ENCODE measurements at regions not wholly inside any gene's neighbourhood (a gene's known extent, or its start where the extent isn't known, plus 50 kb on each side); places are given as distances from the start of the nearest gene placed in this dataset.

DNA sequence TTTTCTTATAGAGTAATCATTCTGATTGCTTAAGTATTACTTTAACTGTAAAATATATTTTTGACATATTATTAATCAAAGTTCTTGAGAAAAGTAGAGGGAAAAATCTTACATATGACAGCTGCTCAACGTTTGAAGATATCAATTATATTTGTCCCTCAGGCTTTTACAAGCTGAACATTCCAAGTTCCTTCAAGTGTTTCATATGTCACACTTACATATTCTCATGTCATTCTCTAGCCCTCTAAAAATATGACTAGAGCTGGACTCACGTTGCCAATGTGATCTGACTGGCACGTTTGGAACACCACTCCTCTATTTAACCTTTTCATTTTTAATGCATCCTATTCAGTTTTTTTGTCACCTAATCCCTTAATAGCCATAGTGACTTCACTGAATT lies 492.9 kb downstream of the PCDH18 start:
- no peak for DNase-seq

DNA sequence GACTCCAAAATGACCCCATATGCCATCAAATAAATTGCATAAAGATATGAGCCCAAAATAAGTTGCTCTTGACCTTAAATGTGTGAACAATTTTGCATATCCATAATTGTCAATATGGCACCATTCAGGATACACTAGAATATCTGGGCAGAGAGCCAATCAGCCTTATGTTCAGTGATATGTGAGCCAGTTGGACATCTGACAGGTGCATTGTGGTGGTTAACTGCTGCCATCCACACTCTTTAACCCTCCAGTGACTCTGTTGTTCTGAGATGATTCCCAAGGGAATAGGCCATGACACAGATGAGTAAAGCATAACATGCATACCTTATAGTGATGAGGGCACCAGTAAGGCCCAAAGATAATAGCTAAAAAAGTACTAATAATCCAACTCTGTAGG lies 500.1 kb downstream of the PCDH18 start:
- DNase-seq: peak; percentile 29

- DNase-seq: no peak
Measured at GRCh38 chr4:137029026-137029425, 503.3 kb downstream of the PCDH18 start.

- no peak for DNase-seq
Measured at GRCh38 chr4:137025484-137026059, 506.7 kb downstream of the PCDH18 start.

GRCh38 chr4:137015426-137016409 lies 516.6 kb downstream of the PCDH18 start:
- DNase-seq: no peak

DNA sequence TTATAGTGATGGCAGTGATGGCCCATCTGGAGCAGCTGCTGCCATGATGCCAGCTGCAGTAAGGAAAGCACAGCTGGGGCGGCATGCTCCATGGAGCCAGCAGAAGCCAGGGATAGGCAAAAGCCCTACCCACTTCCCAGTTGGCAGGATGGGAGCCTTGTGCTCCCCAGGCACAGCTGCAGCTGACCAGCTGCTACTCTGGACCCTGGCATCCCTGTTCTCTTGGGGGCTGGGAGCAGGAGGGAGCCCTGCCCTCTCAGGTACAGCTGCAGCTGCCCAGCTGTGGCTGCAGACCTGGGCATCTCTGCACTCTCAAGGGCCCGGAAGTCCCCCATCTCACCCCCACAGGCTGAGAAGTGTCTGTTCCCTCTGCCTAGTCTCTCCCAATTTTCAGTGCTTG lies 531.9 kb downstream of the PCDH18 start:
- no peak for DNase-seq

DNA sequence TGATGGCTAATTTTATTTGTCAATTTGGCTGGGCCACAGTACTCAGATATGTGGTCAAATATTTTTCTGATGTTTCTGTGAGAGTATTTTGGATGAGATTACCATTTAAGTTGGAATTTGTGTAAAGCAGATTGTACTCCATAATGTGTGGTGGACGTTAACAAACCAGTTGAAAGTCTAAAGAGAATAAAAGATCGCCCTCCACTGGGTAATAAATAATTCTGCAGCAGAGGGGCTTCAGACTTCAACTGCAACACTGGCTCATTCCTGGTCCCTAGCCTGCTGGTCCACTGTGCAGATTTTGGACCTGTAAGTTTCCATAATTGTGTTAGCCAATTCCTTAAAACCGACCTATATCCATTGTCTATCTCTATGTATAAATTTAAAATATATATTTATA lies 540.3 kb downstream of the PCDH18 start:
- DNase-seq: no peak

DNA sequence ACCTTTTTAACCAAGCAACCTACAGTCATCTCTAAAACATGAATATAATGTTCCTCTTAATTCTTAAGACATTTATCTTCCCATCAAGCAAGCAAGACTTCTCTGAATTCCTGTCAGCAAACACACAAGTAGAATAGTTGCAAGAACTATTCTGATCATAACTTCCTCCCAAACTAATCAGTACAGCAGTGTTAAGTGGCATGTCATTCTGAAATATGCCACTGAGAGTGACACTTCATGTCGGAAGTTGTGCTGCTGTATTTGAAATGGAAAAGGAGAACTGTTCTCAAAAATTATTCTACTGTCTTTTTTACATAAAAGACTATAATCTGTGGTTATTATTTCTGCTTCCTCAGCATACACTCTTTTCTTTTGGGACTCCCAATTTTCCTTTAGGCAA lies 546.6 kb downstream of the PCDH18 start:
- no peak for DNase-seq

DNA sequence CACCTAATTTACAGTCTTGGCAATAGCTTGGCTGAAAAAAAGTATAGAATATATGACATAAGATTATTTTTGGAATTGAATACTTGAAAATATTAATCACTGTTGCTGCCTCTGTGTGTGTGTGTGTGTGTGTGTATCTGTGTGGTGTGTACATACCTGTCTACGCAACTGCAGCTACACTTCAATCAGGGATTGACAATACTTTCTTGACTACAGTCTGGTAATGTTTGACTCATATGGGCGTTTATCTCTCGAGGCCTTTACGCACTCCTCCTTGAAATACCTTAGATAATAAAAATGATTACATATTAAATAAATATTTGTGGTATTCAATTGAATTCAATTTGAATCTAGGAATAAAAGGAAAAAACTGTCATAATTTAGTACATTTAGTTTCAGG lies 565.2 kb downstream of the PCDH18 start:
- no peak for DNase-seq

- no peak for DNase-seq
Measured at GRCh38 chr4:136965478-136965877, 566.8 kb downstream of the PCDH18 start.

GRCh38 chr4:136962868-136963267 lies 569.4 kb downstream of the PCDH18 start:
- no peak for DNase-seq

DNA sequence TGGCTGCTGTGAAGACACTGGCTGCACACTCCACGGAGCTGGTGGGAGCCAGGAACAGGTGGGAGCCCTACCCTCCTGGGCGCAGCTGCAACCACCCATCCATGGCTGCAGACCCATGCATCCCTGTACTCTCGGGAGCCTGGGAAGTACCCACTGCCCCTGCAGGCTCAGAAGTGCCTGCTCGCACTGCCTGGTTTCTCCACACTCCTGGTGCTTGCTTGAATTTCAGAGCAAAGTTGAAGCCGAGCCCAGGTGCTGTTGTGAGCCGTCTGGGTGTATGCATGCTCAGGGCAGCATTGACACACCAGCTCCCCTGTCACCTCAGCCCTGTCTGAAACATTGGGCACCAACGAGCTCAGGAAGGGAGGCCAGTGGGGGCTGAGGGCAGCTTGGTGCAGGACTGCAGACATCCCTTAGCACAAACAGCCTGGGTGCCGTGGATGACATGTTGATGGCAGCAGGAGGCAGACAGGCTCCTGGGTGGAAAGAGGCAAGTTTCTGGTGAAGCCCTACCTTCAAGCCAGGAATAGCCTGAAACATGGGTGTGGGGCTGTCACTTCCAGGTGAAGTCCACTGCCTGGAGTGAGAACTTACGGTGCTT lies 585.9 kb downstream of the PCDH18 start:
- no peak for DNase-seq

- DNase-seq: no peak
Measured at GRCh38 chr4:136939781-136940180, 592.5 kb downstream of the PCDH18 start.

DNA sequence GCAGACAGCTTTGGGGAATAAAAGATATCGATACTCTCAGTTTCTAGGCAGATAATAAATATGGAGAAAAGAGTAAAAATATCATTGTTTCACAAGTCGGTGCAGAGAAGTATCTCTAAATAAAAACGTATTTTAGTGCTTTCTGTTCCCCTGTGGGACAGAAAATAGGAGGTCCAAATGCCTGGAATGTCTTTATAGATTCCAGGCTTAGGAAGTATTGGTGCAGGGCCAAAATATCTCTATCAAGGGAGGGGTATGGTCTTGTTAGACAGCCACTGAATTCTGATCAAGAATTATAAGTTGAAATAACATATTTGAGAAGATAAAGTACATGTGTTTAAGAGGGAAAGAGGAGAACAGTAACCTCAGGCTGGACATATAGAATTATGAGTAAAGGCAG lies 596.4 kb downstream of the PCDH18 start:
- no peak for DNase-seq

DNA sequence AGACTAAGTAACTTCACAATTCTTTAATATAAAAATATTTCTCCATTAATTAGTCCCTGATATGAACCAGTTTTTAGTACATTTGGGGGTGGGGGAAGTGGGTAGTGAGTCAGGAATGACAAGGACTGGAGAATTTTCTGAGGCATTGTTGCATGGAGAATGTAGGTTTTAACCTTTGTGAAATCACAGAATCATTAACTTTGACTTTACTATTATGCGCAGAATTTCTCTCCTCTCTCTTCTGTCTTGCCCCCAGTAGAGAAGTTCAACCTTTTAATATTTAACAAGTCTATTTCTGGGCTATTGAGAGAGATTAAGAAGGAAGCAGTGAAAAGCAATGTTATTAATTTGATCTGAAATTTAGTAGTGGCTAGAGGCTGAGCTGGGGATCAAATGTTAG lies 597.0 kb downstream of the PCDH18 start:
- DNase-seq: no peak

DNA sequence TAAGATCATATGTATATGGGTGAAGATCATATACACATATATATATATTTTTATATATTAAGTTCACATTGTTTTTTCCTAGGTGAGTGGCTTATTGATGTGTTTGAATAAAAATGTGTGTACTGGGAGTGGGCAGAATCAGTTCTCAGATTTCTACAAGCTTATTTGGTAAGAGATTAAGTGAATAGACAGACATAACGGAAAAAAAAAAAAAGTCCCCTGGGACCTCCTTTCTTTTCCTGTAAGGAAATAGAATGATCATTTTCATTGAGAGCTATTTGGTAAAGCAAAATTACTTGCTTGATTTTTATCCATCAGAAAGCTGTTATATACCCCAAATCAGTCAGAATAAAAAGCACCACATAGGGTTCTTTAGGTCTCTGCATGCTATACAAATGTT lies 597.7 kb downstream of the PCDH18 start:
- no peak for DNase-seq

- no peak for DNase-seq
Measured at GRCh38 chr4:136931781-136932180, 600.5 kb downstream of the PCDH18 start.

DNA sequence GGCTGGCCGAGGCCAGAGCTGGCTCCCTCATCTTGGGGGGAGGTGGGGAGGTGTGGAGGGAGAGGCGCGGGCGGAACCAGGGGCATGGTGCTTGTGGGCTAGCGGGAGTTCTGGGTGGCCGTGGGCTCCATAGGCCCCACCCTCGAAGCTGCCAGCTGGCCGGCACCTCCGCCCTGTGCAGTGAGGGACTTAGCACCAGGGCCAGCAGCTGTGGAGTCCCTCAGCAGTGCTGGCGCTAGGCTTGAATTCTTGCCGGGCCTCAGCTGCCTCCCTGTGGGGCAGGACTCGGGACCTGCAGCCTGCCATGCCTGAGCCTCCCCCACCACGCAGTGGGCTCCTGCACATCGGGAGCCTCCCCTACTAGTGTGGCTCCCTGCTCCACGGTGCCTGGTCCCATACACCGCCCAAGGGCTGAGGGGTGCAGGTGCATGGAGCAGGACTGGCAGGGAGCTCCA lies 603.3 kb downstream of the PCDH18 start:
- no peak for DNase-seq

- DNase-seq: no peak
Measured at GRCh38 chr4:136927172-136927571, 605.1 kb downstream of the PCDH18 start.

DNA sequence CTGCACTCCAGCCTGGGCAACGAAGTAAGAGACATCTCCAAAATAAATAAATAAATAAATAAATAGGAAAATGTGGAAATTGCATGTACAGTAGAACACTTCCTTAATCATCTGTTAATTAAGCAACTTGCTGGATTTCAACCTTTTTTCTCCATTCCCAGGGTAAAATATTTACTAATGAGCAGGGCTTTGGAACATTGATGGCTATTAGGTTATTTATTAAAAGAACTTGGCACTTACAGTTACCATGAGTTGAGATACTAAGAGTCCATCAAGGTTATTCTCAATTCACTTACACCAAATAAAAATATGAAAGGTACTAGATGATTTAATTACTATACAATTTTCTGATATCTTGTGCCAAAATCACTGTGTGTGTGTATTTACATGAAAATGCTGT lies 607.1 kb downstream of the PCDH18 start:
- DNase-seq: no peak

GRCh38 chr4:136922066-136922465 lies 610.2 kb downstream of the PCDH18 start:
- DNase-seq: no peak

DNA sequence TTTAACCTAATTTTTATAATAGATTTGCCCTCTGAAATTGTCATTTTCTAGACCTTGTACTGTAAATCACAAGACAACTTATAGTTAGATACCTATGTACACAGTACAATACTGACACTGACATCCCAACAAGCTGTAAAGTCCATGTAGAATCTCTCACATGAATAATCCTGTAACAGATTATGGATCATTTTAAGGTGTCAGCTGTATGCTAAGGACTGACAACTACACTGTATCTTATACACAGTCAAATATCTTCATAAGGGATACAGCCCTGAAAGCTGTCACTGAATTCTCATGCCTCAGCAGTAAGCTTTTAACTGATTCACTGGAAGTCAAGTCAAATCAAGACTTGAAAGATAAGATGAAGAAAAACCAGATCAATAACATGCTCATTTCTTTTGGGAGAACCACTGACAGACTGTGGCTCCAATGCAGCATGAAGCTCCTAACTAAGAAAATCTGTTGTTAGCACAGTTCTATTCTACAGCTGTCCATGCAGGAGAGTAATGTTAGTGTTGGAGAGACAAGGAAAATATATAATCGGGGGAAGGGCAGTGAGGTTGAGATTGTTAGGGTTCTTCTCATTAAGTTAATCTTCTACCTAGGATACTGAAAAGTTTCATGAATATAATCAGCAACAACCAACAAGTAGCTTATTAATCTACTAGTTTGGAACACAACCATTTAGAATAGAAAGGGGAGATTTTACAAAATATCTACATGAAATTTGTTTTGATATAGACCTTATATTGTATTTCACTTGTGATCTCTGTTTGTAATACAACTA lies 612.0 kb downstream of the PCDH18 start:
- no peak for DNase-seq

DNA sequence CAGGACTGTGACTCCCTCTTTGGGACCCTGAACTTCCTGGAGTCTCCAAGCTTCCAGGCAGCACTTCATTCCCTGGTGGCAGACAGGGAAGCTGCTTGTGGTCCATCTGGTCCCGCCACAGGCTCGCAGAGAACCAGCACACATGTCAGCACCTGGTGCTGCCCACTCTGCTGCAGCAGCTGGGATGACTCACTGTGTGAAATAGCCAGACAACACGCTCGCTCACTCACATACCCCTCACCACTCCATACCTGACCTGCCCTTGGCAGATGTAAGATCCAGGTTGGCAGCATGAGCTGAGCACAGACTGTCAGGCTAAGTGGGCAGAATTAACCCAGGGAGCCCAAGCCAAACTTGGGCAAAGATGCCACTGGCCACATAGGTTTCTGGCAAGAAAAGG lies 613.5 kb downstream of the PCDH18 start:
- no peak for DNase-seq

Measured in left hindlimb (tissue), 1 donor.